Sigmoid colon (tissue), 4 donors: ENCODE measurements at regions not wholly inside any gene's neighbourhood (a gene's known extent, or its start where the extent isn't known, plus 50 kb on each side); places are given as distances from the start of the nearest gene placed in this dataset.

Experiments used
- CTCF ChIP-seq, 4 experiments: fragments of 450-650 bp in 3 of 4; fragments of 200-600 bp in 1 of 4; IDR thresholded peaks; one replicate each; pipeline ENCODE4 v1.5.1; 2016 to 2019; ENCODE audit warnings: antibody characterized with exemption in 4 of 4, mild to moderate bottlenecking in 3 of 4, moderate library complexity in 2 of 4
- POLR2A ChIP-seq, 2 donors: fragments of 450-650 bp; IDR thresholded peaks; one replicate each; pipeline ENCODE4 v1.6.1; 2016; ENCODE audit warnings: antibody characterized with exemption in 2 of 2, mild to moderate bottlenecking in 2 of 2, moderate library complexity in 2 of 2
- POLR2AphosphoS5 ChIP-seq, 4 donors: sonication (generic); formaldehyde crosslinking; IDR thresholded peaks; one replicate each; pipeline ENCODE4 v1.6.1; 2017; ENCODE audit warnings: antibody characterized with exemption in 4 of 4

DNA sequence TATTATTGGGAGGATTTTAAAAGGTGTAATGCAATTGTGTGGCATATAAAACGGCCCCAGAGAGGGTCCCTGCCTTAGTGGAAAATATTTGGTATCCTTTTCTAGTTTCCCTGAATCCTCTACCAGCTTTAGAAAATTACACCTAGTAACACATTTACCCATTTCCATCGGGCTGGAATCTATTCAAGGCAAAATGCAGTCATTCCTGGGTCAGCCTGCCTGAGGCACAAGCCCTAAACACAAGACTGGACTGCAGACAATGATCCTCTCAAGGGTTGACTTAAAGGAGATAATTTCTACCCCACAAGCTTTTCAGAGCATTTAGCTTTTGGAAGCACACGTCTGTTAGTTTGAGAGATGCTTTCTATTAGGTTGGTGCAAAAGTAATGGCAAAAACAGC lies 124.4 kb upstream of the ADAMTSL1 start:
- TF ChIP-seq CTCF (IDR thresholded peaks at IDR 0.05) = no peak
- no peak for TF ChIP-seq POLR2AphosphoS5 (IDR thresholded peaks at IDR 0.05)
- no peak for TF ChIP-seq POLR2A (IDR thresholded peaks at IDR 0.05)
